SK-N-SH treated with all-trans-retinoic acid at 6 μM for 48 hours (cell line): ENCODE measurements at regions not wholly inside any gene's neighbourhood (a gene's known extent, or its start where the extent isn't known, plus 50 kb on each side); places are given as distances from the start of the nearest gene placed in this dataset.

ENCODE experiments used
- ATAC-seq: fragments of 200-7000 bp; cut with Tn5 transposase; 3 replicates; pipeline ENCODE4 v1.9.1; 2020; ENCODE audit warnings: mild to moderate bottlenecking, moderate library complexity
- ARNTL ChIP-seq: fragments of 450-650 bp; formaldehyde crosslinking; IDR thresholded peaks from 2 replicates; pipeline ENCODE4 v1.5.0; 2020; ENCODE audit warnings: low read depth, mild to moderate bottlenecking, moderate library complexity, borderline replicate concordance
- BACH2 ChIP-seq: fragments of 250-450 bp; sonication (Bioruptor Pico); IDR thresholded peaks from 2 replicates; pipeline ENCODE4 v1.9.0; 2021; ENCODE audit warnings: mild to moderate bottlenecking, borderline replicate concordance
- CSDC2 ChIP-seq: fragments of 250-450 bp; sonication (Bioruptor Pico); IDR thresholded peaks from 2 replicates; pipeline ENCODE4 v1.5.0; 2020; ENCODE audit warnings: mild to moderate bottlenecking, moderate library complexity
- ESRRG ChIP-seq: fragments of 250-450 bp; sonication (Bioruptor Pico); IDR thresholded peaks from 2 replicates; pipeline ENCODE4 v1.6.1; 2021; ENCODE audit warnings: mild to moderate bottlenecking
- ISL1 ChIP-seq: fragments of 250-450 bp; sonication (Bioruptor Pico); IDR thresholded peaks from 2 replicates; pipeline ENCODE4 v2.1.2; 2022; ENCODE audit warnings: mild to moderate bottlenecking, moderate library complexity
- OSR1 ChIP-seq: fragments of 250-450 bp; sonication (Bioruptor Pico); IDR thresholded peaks from 2 replicates; pipeline ENCODE4 v1.8.0; 2022; ENCODE audit warnings: moderate library complexity, mild to moderate bottlenecking, inconsistent platforms
- PATZ1 ChIP-seq: fragments of 250-450 bp; sonication (Bioruptor Pico); IDR thresholded peaks from 2 replicates; pipeline ENCODE4 v1.8.0; 2020; ENCODE audit warnings: mild to moderate bottlenecking, moderate library complexity, borderline replicate concordance
- POU6F1 ChIP-seq: fragments of 250-450 bp; sonication (Bioruptor Pico); IDR thresholded peaks from 2 replicates; pipeline ENCODE4 v1.8.0; 2021; ENCODE audit warnings: low read depth, mild to moderate bottlenecking, moderate library complexity, borderline replicate concordance
- PPARA ChIP-seq: fragments of 250-450 bp; sonication (Bioruptor Pico); IDR thresholded peaks from 2 replicates; pipeline ENCODE4 v1.5.0; 2020; ENCODE audit warnings: mild to moderate bottlenecking, borderline replicate concordance
- RARB ChIP-seq: fragments of 250-450 bp; sonication (Bioruptor Pico); IDR thresholded peaks from 2 replicates; pipeline ENCODE4 v1.8.0; 2021; ENCODE audit warnings: mild to moderate bottlenecking, moderate library complexity
- SNAI2 ChIP-seq: fragments of 250-450 bp; sonication (Bioruptor Pico); IDR thresholded peaks from 2 replicates; pipeline ENCODE4 v1.5.0; 2020; ENCODE audit warnings: mild to moderate bottlenecking, moderate library complexity
- TCF4 ChIP-seq: fragments of 250-450 bp; sonication (Bioruptor Pico); IDR thresholded peaks from 2 replicates; pipeline ENCODE4 v1.8.0; 2021; ENCODE audit warnings: mild to moderate bottlenecking, moderate library complexity, borderline replicate concordance
- TOX ChIP-seq: fragments of 250-450 bp; sonication (Bioruptor Pico); IDR thresholded peaks from 2 replicates; pipeline ENCODE4 v1.8.0; 2021; ENCODE audit warnings: mild to moderate bottlenecking, moderate library complexity, borderline replicate concordance
- ZC3H10 ChIP-seq: fragments of 250-450 bp; sonication (Bioruptor Pico); IDR thresholded peaks from 2 replicates; pipeline ENCODE4 v1.5.1; 2021; ENCODE audit warnings: mild to moderate bottlenecking, moderate library complexity
- ZFP3 ChIP-seq: fragments of 250-450 bp; sonication (Bioruptor Pico); IDR thresholded peaks from 2 replicates; pipeline ENCODE4 v1.5.0; 2020; ENCODE audit warnings: mild to moderate bottlenecking, moderate library complexity
- ZFP30 ChIP-seq: fragments of 450-650 bp; formaldehyde crosslinking; IDR thresholded peaks from 2 replicates; pipeline ENCODE4 v1.5.0; 2022; ENCODE audit warnings: mild to moderate bottlenecking, moderate library complexity
- ZNF70 ChIP-seq: fragments of 450-650 bp; formaldehyde crosslinking; IDR thresholded peaks from 2 replicates; pipeline ENCODE4 v1.5.0; 2020; ENCODE audit warnings: mild to moderate bottlenecking, moderate library complexity
- ZNF8 ChIP-seq: fragments of 450-650 bp; formaldehyde crosslinking; IDR thresholded peaks from 2 replicates; pipeline ENCODE4 v1.5.0; 2020; ENCODE audit warnings: mild to moderate bottlenecking, moderate library complexity
- TF ChIP-seq, protein P1 (sequence below): fragments of 250-450 bp; sonication (Bioruptor Pico); IDR thresholded peaks from 2 replicates; pipeline ENCODE4 v1.5.1; 2020; ENCODE audit warnings: low read depth, mild to moderate bottlenecking, moderate library complexity
- TF ChIP-seq, protein P2 (sequence below): fragments of 250-450 bp; sonication (Bioruptor Pico); IDR thresholded peaks from 2 replicates; pipeline ENCODE4 v1.5.0; 2020; ENCODE audit warnings: mild to moderate bottlenecking, moderate library complexity
- TF ChIP-seq, protein P3 (sequence below): fragments of 250-450 bp; sonication (Bioruptor Pico); IDR thresholded peaks from 2 replicates; pipeline ENCODE4 v1.5.1; 2021; ENCODE audit warnings: mild to moderate bottlenecking, moderate library complexity

DNA sequence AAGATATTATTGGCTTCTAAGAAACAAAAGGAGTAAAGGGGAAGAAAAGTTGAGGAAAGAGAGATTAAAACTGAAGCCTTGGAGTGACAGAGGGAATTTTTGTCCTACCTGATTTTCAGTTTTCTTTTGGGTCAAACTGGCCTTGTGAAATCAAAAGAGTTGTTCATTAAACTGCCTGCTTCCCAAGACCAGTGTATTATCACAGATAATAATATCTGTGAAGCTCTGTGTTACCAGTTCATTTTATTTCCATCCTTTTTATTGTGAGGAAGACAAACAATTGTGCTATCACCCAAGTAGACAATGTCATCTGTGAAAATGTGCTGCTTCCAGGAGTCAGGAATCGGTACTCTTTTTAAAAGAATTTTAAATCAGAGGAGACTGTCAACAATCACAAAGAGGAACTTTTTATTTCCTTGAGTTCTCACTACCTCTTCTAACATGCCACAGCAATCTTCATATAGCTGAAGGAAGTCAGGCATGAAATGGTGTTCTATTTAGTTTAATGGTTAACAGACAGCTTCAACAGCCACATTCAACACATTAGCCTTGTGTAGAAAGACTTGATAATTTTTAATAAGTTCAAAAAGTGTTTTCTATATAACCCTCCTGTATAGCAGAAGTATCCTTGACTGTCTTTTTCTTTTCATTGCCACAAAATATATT, 554.8 kb downstream of the PIK3C3 start:
- ATAC-seq = no peak
- TF ChIP-seq ZNF8 (CRISPR knock-in tag) (no peak), POU6F1 (CRISPR knock-in tag) (no peak), TCF4 (CRISPR knock-in tag) (no peak), PATZ1 (CRISPR knock-in tag) (no peak), SNAI2 (CRISPR knock-in tag) (no peak), PPARA (CRISPR knock-in tag) (no peak), ESRRG (CRISPR knock-in tag) (no peak), ZFP3 (CRISPR knock-in tag) (no peak), BACH2 (no peak), ZNF70 (CRISPR knock-in tag) (no peak), TOX (CRISPR knock-in tag) (no peak), ZC3H10 (no peak)
- TF ChIP-seq, protein P1, sequence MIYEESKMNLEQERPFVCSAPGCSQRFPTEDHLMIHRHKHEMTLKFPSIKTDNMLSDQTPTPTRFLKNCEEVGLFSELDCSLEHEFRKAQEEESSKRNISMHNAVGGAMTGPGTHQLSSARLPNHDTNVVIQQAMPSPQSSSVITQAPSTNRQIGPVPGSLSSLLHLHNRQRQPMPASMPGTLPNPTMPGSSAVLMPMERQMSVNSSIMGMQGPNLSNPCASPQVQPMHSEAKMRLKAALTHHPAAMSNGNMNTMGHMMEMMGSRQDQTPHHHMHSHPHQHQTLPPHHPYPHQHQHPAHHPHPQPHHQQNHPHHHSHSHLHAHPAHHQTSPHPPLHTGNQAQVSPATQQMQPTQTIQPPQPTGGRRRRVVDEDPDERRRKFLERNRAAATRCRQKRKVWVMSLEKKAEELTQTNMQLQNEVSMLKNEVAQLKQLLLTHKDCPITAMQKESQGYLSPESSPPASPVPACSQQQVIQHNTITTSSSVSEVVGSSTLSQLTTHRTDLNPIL (CRISPR knock-in tag) = no peak
- TF ChIP-seq, protein P2, sequence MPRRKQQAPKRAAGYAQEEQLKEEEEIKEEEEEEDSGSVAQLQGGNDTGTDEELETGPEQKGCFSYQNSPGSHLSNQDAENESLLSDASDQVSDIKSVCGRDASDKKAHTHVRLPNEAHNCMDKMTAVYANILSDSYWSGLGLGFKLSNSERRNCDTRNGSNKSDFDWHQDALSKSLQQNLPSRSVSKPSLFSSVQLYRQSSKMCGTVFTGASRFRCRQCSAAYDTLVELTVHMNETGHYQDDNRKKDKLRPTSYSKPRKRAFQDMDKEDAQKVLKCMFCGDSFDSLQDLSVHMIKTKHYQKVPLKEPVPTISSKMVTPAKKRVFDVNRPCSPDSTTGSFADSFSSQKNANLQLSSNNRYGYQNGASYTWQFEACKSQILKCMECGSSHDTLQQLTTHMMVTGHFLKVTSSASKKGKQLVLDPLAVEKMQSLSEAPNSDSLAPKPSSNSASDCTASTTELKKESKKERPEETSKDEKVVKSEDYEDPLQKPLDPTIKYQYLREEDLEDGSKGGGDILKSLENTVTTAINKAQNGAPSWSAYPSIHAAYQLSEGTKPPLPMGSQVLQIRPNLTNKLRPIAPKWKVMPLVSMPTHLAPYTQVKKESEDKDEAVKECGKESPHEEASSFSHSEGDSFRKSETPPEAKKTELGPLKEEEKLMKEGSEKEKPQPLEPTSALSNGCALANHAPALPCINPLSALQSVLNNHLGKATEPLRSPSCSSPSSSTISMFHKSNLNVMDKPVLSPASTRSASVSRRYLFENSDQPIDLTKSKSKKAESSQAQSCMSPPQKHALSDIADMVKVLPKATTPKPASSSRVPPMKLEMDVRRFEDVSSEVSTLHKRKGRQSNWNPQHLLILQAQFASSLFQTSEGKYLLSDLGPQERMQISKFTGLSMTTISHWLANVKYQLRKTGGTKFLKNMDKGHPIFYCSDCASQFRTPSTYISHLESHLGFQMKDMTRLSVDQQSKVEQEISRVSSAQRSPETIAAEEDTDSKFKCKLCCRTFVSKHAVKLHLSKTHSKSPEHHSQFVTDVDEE (CRISPR knock-in tag) = no peak

GRCh38 chr18:42510540-42510939, 555.5 kb downstream of the PIK3C3 start:
- no peak for ATAC-seq
- no peak for TF ChIP-seq TCF4 (CRISPR knock-in tag)
- TF ChIP-seq, protein P1 (CRISPR knock-in tag) = no peak
- TF ChIP-seq, protein P3, sequence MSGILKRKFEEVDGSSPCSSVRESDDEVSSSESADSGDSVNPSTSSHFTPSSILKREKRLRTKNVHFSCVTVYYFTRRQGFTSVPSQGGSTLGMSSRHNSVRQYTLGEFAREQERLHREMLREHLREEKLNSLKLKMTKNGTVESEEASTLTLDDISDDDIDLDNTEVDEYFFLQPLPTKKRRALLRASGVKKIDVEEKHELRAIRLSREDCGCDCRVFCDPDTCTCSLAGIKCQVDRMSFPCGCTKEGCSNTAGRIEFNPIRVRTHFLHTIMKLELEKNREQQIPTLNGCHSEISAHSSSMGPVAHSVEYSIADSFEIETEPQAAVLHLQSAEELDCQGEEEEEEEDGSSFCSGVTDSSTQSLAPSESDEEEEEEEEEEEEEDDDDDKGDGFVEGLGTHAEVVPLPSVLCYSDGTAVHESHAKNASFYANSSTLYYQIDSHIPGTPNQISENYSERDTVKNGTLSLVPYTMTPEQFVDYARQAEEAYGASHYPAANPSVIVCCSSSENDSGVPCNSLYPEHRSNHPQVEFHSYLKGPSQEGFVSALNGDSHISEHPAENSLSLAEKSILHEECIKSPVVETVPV (CRISPR knock-in tag) = no peak
- no peak for TF ChIP-seq ZNF70 (CRISPR knock-in tag)
- TF ChIP-seq, protein P2 (CRISPR knock-in tag) = no peak
- no peak for TF ChIP-seq ZFP30
- no peak for TF ChIP-seq SNAI2 (CRISPR knock-in tag)
- TF ChIP-seq RARB (CRISPR knock-in tag) = no peak
- no peak for TF ChIP-seq ESRRG (CRISPR knock-in tag)
- TF ChIP-seq CSDC2 (CRISPR knock-in tag) = no peak
- TF ChIP-seq ISL1 = no peak
- no peak for TF ChIP-seq POU6F1 (CRISPR knock-in tag)
- no peak for TF ChIP-seq ZNF8 (CRISPR knock-in tag)
- TF ChIP-seq PPARA (CRISPR knock-in tag) = no peak
- TF ChIP-seq OSR1 = no peak
- TF ChIP-seq BACH2 = no peak
- no peak for TF ChIP-seq ARNTL
- no peak for TF ChIP-seq ZC3H10
